ENCODE measurements at regions not wholly inside any gene's neighbourhood (a gene's known extent, or its start where the extent isn't known, plus 50 kb on each side); places are given as distances from the start of the nearest gene placed in this dataset.

GRCh38 chr1:228975238-228975907 is 240.1 kb downstream of the RHOU start:
- TF ChIP-seq, protein P1, sequence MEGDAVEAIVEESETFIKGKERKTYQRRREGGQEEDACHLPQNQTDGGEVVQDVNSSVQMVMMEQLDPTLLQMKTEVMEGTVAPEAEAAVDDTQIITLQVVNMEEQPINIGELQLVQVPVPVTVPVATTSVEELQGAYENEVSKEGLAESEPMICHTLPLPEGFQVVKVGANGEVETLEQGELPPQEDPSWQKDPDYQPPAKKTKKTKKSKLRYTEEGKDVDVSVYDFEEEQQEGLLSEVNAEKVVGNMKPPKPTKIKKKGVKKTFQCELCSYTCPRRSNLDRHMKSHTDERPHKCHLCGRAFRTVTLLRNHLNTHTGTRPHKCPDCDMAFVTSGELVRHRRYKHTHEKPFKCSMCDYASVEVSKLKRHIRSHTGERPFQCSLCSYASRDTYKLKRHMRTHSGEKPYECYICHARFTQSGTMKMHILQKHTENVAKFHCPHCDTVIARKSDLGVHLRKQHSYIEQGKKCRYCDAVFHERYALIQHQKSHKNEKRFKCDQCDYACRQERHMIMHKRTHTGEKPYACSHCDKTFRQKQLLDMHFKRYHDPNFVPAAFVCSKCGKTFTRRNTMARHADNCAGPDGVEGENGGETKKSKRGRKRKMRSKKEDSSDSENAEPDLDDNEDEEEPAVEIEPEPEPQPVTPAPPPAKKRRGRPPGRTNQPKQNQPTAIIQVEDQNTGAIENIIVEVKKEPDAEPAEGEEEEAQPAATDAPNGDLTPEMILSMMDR (conservative IDR thresholded peaks at IDR 0.05) = no peak
- no peak for TF ChIP-seq ZFX (IDR thresholded peaks at IDR 0.05)

All from C4-2B (cell line).